Endothelial cell of umbilical vein (primary cell): ENCODE measurements at regions not wholly inside any gene's neighbourhood (a gene's known extent, or its start where the extent isn't known, plus 50 kb on each side); places are given as distances from the start of the nearest gene placed in this dataset.

Experiments used
- CTCF ChIP-seq, 2 donors: IDR thresholded peaks; 1 replicate in 1 of 2; 2 replicates in 1 of 2; pipeline ENCODE4 v1.5.1; 2011; ENCODE audit warnings: low read length in 2 of 2, mild to moderate bottlenecking in 2 of 2, moderate library complexity in 2 of 2, control low read depth in 1 of 2, inconsistent platforms in 1 of 2, low read depth in 1 of 2; ENCODE audit not compliant: insufficient read depth in 1 of 2; ENCODE audit errors: extremely low read depth in 1 of 2
- EZH2 ChIP-seq: IDR thresholded peaks from 2 replicates; pipeline ENCODE4 v1.6.1; 2012; ENCODE audit warnings: borderline replicate concordance, low read depth, mild to moderate bottlenecking, moderate library complexity, low read length, inconsistent platforms; ENCODE audit not compliant: severe bottlenecking
- GATA2 ChIP-seq: IDR thresholded peaks from 2 replicates; pipeline ENCODE4 v1.7.0; 2011; ENCODE audit warnings: low read depth, mild to moderate bottlenecking, moderate library complexity, mixed read lengths, low read length; ENCODE audit not compliant: insufficient read length, insufficient read depth
- POLR2A ChIP-seq: IDR thresholded peaks from 2 replicates; pipeline ENCODE4 v1.6.1; 2012; ENCODE audit warnings: low read depth, mild to moderate bottlenecking, control low read depth, low read length
- POLR2AphosphoS5 ChIP-seq: IDR thresholded peaks from 2 replicates; pipeline ENCODE4 v1.6.1; 2012; ENCODE audit warnings: low read depth, mild to moderate bottlenecking, control low read depth, low read length, moderate library complexity; ENCODE audit not compliant: insufficient read depth

- no peak for TF ChIP-seq POLR2AphosphoS5
- no peak for TF ChIP-seq POLR2A
- no peak for TF ChIP-seq CTCF (IDR thresholded peaks at IDR 0.05; ENCODE audit: extremely low read depth in 1 of 2, insufficient read depth in 1 of 2, low read depth in 1 of 2, low read length in 2 of 2)
- TF ChIP-seq GATA2, result no peak
- no peak for TF ChIP-seq EZH2
Measured at GRCh38 chr6:169070506-169071176, 183.0 kb downstream of the THBS2 start.
